GM19455 (cell line): ENCODE measurements at regions not wholly inside any gene's neighbourhood (a gene's known extent, or its start where the extent isn't known, plus 50 kb on each side); places are given as distances from the start of the nearest gene placed in this dataset.

Source experiments
- ATAC-seq: cut with Tn5 transposase; IDR thresholded peaks from one replicate; pipeline ENCODE4 v1.9.1; 2021; ENCODE audit not compliant: unreplicated experiment

- no peak for ATAC-seq
Measured at GRCh38 chr12:126855768-126856167, 1411.2 kb upstream of the TMEM132C start.

- no peak for ATAC-seq
Measured at GRCh38 chr12:126856958-126857357, 1410.0 kb upstream of the TMEM132C start.

DNA sequence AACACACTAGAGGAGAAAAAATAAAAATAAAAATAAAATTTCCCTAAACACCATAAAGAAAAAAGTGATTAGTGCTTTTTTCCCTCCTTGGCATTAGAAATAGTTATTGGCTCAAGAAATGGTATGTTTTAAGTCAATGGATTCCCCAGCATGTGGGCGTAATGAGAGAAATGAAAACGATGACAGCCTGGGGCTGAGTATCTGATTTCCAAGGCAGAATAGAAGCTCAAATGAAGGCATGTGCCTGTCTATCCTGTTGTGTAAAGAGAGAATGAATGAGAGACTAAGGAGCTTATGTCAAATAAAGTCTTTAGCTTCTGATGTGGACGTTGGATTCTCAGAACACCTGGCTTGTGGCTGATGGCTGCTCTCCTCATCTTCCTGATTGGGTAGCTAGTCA is 1408.4 kb upstream of the TMEM132C start:
- ATAC-seq, result no peak

DNA sequence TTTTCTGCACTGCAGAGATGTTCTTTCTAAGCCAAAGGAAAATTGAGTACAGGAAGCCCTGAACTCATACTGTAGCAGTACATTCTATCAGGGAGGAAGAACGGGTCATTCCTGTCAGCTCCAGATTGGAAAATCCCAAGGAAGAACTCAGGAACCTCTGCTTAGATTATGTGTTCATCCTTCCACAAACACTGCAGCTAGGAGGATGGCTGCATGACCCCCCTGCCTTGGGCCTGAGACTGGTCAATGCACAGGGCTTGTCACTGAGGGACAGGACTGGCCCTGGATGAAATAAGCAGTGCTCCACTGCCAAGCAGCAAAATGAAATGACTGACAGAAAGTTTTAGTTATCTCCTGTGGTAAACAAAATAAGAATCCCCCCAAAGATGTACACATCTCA is 1406.8 kb upstream of the TMEM132C start:
- ATAC-seq, result no peak

DNA sequence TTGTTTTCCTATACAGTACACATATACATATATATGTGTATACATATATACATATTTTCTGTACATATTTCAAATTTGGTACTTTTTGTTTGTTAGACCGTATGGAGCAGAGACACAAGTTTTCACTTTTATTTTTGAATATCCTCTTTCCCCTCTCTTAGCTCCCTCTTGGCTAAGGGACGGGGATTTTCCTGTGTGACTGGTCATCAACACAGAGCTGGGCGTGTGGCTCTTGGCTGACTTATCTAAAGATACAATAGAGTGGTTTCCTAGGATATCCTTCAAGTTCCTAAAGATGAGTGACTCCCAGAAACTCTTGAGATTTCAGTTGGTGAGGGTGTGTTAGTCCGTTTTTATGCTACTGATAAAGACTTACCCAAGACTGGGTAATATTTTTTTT is 1404.5 kb upstream of the TMEM132C start:
- no peak for ATAC-seq

- ATAC-seq, result no peak
Measured at GRCh38 chr12:126869644-126870043, 1397.3 kb upstream of the TMEM132C start.

DNA sequence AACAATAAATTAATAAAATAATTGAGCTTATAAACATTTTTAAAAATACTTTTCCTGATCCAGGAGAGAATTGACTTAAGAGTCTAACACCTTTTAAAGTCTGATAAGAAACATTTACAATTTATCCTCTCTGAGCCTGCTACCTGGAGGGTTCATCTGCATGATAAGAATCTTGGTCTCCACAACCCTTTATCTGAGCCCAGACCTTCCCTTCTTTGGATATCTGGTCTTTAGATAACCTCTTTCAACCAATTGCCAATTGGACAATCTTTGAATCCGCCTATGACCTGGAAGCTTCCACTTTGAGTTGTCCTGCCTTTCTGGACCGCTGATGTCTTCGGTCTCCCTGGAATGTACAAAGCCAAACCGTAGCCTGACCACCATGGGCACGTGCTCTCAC is 1393.3 kb upstream of the TMEM132C start:
- no peak for ATAC-seq

GRCh38 chr12:126874427-126875026 is 1392.4 kb upstream of the TMEM132C start:
- ATAC-seq, result peak; percentile 88

- ATAC-seq, result no peak
Measured at GRCh38 chr12:126879842-126880241, 1387.1 kb upstream of the TMEM132C start.

DNA sequence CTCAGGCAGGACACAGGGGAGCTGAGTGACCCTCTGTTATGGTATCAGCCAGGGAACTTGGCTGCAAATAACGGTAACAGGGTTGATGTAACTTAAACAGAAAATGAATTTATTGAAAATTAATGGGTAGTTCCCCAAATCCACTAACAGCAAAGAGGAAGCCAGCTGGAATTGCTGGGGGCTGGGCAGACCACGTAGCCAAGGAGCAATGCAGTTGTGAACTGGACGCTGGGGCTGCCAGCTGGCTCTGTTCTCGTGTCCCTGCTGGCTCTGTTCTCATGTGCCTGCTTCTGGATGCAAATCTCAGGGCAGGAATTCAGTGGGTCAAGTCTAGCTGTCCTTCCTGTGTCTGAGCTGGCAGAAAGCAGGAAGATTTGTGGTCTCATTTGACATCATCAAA is 1383.3 kb upstream of the TMEM132C start:
- no peak for ATAC-seq

DNA sequence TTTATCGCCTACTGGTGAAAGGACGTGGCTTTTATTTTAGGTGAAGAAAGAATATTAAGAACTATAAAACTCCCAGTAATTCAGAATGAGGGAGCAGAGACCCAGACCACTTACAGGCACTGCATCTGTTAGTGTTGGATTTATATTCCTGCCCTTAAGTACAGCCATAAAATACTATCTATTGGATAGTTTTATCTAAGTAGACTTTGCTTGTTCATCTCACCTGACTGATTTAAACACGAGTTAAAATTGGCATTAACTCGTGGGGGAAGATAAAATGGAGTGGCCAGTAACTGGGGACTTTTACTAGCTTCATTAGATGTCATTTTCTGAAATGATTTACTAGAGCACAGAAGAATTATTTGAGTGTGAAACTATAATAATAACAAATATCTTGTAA is 1377.5 kb upstream of the TMEM132C start:
- ATAC-seq, result no peak

DNA sequence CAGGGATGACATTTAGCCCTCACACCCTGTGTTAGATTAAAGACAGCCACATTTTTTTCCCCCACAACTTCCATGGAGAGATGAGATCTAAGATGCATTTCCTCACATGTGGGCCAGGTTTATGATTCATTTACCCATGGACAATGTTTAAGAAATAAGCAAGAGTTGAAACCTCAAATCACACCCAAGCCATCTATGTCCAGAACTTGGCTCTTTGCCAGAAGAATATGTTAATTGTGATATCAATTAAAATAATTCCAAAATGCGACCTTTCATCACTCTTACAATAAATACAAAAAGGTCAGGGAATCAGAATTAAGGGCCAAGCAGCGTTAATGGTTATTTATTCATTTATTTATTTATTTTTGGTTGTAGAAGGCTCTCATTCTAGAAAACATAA is 1376.9 kb upstream of the TMEM132C start:
- ATAC-seq, result no peak

- ATAC-seq, result no peak
Measured at GRCh38 chr12:126891789-126892188, 1375.2 kb upstream of the TMEM132C start.

GRCh38 chr12:126895951-126896913 is 1370.7 kb upstream of the TMEM132C start:
- ATAC-seq, result no peak

- ATAC-seq, result no peak
Measured at GRCh38 chr12:126897102-126897501, 1369.9 kb upstream of the TMEM132C start.

DNA sequence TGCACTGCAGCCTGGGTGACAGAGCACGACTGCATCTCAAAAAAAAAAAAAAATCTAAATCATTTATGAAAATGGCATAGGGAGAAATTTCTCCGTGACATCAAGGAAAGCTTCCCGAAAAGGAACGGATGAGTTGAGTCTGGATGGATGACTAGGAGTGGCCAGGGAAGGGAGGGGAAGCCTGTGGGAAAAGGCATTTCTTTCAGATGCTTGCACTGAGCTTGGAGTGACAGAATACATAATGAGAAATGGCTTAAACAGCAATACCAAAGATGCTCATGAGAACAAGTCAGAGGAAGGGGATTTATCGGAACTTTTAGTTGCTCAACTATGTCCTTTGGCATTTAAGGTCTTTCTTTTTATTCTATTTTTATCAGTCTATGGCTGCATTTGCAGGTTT is 1369.2 kb upstream of the TMEM132C start:
- no peak for ATAC-seq

- ATAC-seq, result no peak
Measured at GRCh38 chr12:126898562-126898961, 1368.4 kb upstream of the TMEM132C start.

DNA sequence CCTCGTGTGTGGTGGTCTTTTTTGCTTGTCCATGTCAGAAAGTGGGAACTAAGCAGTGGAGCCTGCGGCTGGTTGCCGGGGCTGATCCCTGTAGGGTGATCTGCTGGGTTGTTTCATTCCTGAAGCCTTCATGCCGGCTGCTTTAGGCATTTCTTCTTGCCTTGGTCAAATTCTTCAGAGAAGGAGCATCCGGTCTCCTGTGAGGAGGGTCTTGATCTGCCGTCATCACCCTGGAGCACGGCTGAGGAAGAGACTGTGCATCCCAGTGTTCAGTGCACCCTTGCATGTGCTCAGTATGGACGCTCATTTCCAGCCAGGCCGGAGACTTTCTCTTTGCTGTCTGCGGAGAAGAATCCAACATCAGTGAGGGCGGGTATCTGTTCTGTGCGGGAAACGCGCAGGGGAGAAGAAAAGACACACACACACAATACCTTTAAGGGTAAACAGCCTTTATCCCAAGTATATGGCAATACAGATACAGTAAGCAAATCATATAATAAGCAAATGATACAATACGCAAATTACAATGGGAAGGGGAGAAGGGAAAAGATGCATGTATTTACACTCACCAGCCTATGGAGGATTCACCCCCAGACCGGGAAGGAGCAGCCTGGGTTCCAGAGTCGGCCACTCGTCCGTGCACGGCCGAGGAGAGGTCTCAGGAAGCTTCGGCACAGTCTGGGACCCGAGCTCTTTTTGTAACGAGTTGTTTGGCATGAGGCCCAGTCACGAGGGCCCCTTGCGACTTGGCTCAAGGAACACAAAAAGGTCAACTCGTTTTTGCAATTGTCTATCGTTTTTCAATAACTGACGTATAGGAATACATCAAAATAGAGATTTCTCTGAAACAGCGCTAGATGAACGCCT is 1366.8 kb upstream of the TMEM132C start:
- no peak for ATAC-seq

DNA sequence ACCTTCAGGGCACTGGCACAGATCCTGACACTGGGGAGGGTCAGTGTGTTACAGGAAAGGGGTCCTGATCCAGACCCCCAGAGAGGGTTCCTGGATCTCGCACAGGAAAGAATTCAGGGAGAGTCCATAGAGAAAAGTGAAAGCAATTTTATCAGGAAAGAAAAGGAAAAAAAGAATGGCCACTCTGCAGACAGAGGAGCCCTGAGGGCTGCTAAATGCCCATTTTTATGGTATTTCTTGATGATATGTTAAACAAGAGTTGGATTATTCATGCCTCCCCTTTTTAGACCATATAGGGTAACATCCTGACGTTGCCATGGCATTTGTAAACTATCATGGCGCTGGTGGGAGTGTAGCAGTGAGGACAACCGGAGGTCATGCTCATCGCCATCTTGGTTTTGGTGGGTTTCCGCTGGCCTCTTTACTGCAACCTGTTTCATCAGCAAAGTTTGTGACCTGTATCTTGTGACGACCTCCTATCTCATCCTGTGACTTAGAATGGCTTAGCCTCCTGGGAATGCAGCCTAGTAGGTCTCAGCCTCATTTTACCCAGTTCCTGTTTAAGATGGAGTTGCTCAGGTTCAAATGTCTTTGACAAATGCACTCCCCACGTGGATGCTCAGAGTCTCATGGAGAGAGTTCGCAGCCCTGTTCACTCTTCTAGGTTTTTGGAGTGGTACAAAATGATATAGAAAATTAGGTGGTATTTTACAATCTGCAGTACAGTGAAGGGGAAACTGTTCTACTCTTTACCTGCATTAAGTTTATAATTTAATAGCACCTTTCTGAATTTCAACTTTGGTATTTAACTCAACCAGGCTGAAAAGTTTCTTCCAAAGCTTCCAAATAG is 1363.7 kb upstream of the TMEM132C start:
- no peak for ATAC-seq

DNA sequence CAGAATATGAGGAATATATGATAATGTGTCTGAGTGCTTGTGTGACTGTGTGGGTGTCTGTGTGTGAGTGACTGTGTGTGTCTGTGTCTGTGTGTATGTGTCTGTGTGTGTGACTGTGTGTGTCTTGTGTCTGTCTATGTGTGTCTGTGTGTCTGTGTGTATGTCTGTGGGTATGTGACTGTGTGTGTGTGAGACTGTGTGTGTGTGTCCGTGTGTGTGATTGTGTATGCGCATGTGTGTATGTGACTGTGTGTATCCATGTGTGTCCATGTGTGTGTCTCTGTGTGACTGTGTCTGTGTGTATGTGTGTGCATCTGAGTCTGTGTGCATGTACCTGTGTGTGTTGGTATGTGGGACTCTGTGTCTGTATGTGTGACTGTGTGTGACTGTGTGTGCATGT is 1361.2 kb upstream of the TMEM132C start:
- ATAC-seq, result no peak
